ENCODE measurements at regions not wholly inside any gene's neighbourhood (a gene's known extent, or its start where the extent isn't known, plus 50 kb on each side); places are given as distances from the start of the nearest gene placed in this dataset.

DNA sequence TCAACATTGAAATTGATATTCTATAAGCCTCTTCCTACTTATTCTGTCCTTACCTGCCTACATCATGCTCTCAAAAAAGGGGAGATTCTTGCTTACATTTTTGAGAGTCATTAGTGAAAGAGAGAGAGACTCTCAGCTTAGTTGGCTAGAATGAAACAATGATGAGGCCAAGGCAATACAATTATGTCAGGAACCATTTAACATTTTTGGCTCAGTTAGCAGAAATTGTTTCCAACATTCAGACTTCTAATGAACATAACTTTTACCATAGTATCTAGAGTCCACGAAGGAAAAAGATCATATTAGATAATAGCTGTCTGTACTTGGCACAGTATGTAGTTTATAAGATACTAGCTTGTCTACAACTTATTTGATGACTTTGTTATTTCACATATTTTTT is 263.7 kb upstream of the ARX start:
- no peaks in the 10 kb centered on the region for H3K36me3 ChIP-seq (ENCODE audit: control insufficient read depth, low read length)
- no peaks in the 10 kb centered on the region for H3K4me1 ChIP-seq (ENCODE audit: control insufficient read depth, low read length)
- no peaks in the 10 kb centered on the region for H3K27me3 ChIP-seq (ENCODE audit: control insufficient read depth, low read length)
- TF ChIP-seq, protein P1, sequence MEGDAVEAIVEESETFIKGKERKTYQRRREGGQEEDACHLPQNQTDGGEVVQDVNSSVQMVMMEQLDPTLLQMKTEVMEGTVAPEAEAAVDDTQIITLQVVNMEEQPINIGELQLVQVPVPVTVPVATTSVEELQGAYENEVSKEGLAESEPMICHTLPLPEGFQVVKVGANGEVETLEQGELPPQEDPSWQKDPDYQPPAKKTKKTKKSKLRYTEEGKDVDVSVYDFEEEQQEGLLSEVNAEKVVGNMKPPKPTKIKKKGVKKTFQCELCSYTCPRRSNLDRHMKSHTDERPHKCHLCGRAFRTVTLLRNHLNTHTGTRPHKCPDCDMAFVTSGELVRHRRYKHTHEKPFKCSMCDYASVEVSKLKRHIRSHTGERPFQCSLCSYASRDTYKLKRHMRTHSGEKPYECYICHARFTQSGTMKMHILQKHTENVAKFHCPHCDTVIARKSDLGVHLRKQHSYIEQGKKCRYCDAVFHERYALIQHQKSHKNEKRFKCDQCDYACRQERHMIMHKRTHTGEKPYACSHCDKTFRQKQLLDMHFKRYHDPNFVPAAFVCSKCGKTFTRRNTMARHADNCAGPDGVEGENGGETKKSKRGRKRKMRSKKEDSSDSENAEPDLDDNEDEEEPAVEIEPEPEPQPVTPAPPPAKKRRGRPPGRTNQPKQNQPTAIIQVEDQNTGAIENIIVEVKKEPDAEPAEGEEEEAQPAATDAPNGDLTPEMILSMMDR (IDR thresholded peaks at IDR 0.05; ENCODE audit: low read depth, low read length, poor library complexity, severe bottlenecking): no peak
- no peak for TF ChIP-seq EZH2phosphoT487 (IDR thresholded peaks at IDR 0.05; ENCODE audit: borderline replicate concordance, low read length)
- no peaks in the 10 kb centered on the region for H3K9me2 ChIP-seq (replicated peaks; ENCODE audit: control insufficient read depth, low read length)
- no peaks in the 10 kb centered on the region for H3K9me3 ChIP-seq (ENCODE audit: control insufficient read depth, insufficient read depth, low read length)
- no peak overlapping the region for H3K27ac ChIP-seq (ENCODE audit: low read depth, low read length)
- H3K79me2 ChIP-seq (ENCODE audit: control insufficient read depth, low read length): no peaks in the 10 kb centered on the region
- H4K20me1 ChIP-seq (ENCODE audit: control insufficient read depth, insufficient read depth, low read depth, low read length): no peaks in the 10 kb centered on the region
- H3K4me2 ChIP-seq (ENCODE audit: low read length): no peak overlapping the region
- no peak overlapping the region for H3K4me3 ChIP-seq (ENCODE audit: low read length)
- no peaks in the 10 kb centered on the region for H3F3A ChIP-seq (ENCODE audit: control insufficient read depth, insufficient read depth)

GRCh38 chrX:25278341-25278740 is 262.6 kb upstream of the ARX start:
- no peaks in the 10 kb centered on the region for H3K27me3 ChIP-seq (ENCODE audit: control insufficient read depth, low read length)
- TF ChIP-seq, protein P1 (IDR thresholded peaks at IDR 0.05; ENCODE audit: low read depth, low read length, poor library complexity, severe bottlenecking): no peak
- no peak for TF ChIP-seq EZH2phosphoT487 (IDR thresholded peaks at IDR 0.05; ENCODE audit: borderline replicate concordance, low read length)
- no peaks in the 10 kb centered on the region for H3K4me1 ChIP-seq (ENCODE audit: control insufficient read depth, low read length)
- no peak overlapping the region for H3K27ac ChIP-seq (ENCODE audit: low read depth, low read length)
- no peak overlapping the region for H3K4me3 ChIP-seq (ENCODE audit: low read length)
- H3K9me3 ChIP-seq (ENCODE audit: control insufficient read depth, insufficient read depth, low read length): no peaks in the 10 kb centered on the region
- H4K20me1 ChIP-seq (ENCODE audit: control insufficient read depth, insufficient read depth, low read depth, low read length): no peaks in the 10 kb centered on the region
- no peaks in the 10 kb centered on the region for H3F3A ChIP-seq (ENCODE audit: control insufficient read depth, insufficient read depth)
- no peaks in the 10 kb centered on the region for H3K36me3 ChIP-seq (ENCODE audit: control insufficient read depth, low read length)
- H3K4me2 ChIP-seq (ENCODE audit: low read length): no peak overlapping the region
- no peaks in the 10 kb centered on the region for H3K79me2 ChIP-seq (ENCODE audit: control insufficient read depth, low read length)
- no peaks in the 10 kb centered on the region for H3K9me2 ChIP-seq (replicated peaks; ENCODE audit: control insufficient read depth, low read length)

- no peaks in the 10 kb centered on the region for H3K27me3 ChIP-seq (ENCODE audit: control insufficient read depth, low read length)
- no peak overlapping the region for H3K27ac ChIP-seq (ENCODE audit: low read depth, low read length)
- no peak overlapping the region for H3K4me2 ChIP-seq (ENCODE audit: low read length)
- no peaks in the 10 kb centered on the region for H3K79me2 ChIP-seq (ENCODE audit: control insufficient read depth, low read length)
- TF ChIP-seq, protein P1 (IDR thresholded peaks at IDR 0.05; ENCODE audit: low read depth, low read length, poor library complexity, severe bottlenecking): no peak
- no peak for TF ChIP-seq EZH2phosphoT487 (IDR thresholded peaks at IDR 0.05; ENCODE audit: borderline replicate concordance, low read length)
- no peaks in the 10 kb centered on the region for H3K4me1 ChIP-seq (ENCODE audit: control insufficient read depth, low read length)
- no peaks in the 10 kb centered on the region for H3K9me2 ChIP-seq (replicated peaks; ENCODE audit: control insufficient read depth, low read length)
- no peaks in the 10 kb centered on the region for H4K20me1 ChIP-seq (ENCODE audit: control insufficient read depth, insufficient read depth, low read depth, low read length)
- H3F3A ChIP-seq (ENCODE audit: control insufficient read depth, insufficient read depth): no peaks in the 10 kb centered on the region
- H3K4me3 ChIP-seq (ENCODE audit: low read length): no peak overlapping the region
- no peaks in the 10 kb centered on the region for H3K9me3 ChIP-seq (ENCODE audit: control insufficient read depth, insufficient read depth, low read length)
- no peaks in the 10 kb centered on the region for H3K36me3 ChIP-seq (ENCODE audit: control insufficient read depth, low read length)
These were observed 261.8 kb upstream of the ARX start for GRCh38 chrX:25277574-25277973.

DNA sequence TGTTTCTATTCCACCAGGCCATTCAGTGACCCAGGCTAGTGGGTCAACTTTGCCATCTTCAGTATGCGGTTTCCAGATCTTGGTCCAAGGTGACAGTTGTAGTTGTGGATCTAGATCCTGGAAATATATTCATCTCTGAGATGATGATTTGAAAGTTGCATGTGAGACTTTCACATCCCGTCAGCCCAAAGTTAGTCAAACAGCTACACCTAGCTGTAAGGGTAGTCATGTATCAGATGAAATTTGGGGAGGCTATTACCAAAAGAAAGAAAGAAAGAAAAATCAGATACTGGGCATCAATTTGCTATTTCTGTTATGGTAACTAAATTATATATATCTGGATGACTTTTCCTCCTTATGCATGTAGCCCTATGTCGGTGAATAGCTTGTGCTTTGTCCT is 259.4 kb upstream of the ARX start:
- Histone ChIP-seq H3F3A (ENCODE audit: control insufficient read depth, insufficient read depth) (no peaks in the 10 kb centered on the region), H3K9me3 (ENCODE audit: control insufficient read depth, insufficient read depth, low read length) (no peaks in the 10 kb centered on the region), H3K27ac (ENCODE audit: low read depth, low read length) (no peak overlapping the region), H3K36me3 (ENCODE audit: control insufficient read depth, low read length) (no peaks in the 10 kb centered on the region), H3K27me3 (ENCODE audit: control insufficient read depth, low read length) (no peaks in the 10 kb centered on the region), H4K20me1 (ENCODE audit: control insufficient read depth, insufficient read depth, low read depth, low read length) (no peaks in the 10 kb centered on the region), H3K79me2 (ENCODE audit: control insufficient read depth, low read length) (no peaks in the 10 kb centered on the region), H3K4me1 (ENCODE audit: control insufficient read depth, low read length) (no peaks in the 10 kb centered on the region), H3K4me3 (ENCODE audit: low read length) (no peak overlapping the region), H3K9me2 (replicated peaks; ENCODE audit: control insufficient read depth, low read length) (no peaks in the 10 kb centered on the region), H3K4me2 (ENCODE audit: low read length) (no peak overlapping the region)
- TF ChIP-seq EZH2phosphoT487 (IDR thresholded peaks at IDR 0.05; ENCODE audit: borderline replicate concordance, low read length): no peak
- TF ChIP-seq, protein P1 (IDR thresholded peaks at IDR 0.05; ENCODE audit: low read depth, low read length, poor library complexity, severe bottlenecking): no peak
